C1 segment of cervical spinal cord (tissue), 14 donors: ENCODE measurements at regions not wholly inside any gene's neighbourhood (a gene's known extent, or its start where the extent isn't known, plus 50 kb on each side); places are given as distances from the start of the nearest gene placed in this dataset.

Experiments used
- DNase-seq, 14 donors: peaks; one replicate each; lab custom pipeline; 2025; lab: John Stamatoyannopoulos, UW

DNA sequence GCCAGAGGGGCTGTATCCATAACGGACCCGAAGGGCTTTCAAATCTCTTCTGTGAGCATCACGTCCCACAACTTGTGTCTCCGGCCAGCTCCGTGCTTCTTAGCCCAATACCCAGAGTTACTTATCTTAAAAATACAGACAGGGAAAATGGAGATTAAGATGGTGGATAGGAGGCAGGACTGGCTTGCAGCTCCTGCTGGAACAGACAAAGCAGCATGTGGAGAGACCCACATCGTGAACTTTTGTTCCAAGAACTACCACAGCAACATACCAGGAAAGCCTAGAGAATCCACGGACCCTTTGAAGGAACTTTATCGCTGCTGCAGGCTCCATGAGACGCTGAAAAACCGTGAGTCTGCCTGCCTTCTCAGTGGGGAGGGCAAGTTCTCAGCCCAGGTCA is 113.7 kb downstream of the RNASET2 start:
- no peak for DNase-seq

GRCh38 chr6:166841216-166841615 is 115.1 kb downstream of the RNASET2 start:
- no peak for DNase-seq

DNA sequence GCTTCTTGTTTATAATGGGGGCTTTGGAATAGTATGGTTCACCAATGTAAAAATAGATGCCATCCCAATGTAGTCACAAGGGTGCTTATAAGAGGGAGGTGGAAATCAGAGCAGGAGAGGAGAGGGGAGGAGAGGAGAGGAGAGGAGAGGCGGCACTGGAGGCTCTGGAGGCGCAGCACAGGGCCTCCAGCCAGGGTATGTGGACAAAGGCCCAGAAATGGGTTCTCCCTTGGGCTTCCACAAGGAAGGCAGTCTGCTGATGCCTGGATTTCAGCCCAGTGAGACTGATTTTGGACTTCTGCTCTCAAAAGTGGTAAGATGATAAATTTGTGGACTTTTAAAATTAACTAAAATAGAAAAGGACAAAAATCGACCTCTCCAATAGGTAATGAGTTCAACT is 116.8 kb downstream of the RNASET2 start:
- DNase-seq: peak in 2 of 14 donors; percentile 4 to 7

DNA sequence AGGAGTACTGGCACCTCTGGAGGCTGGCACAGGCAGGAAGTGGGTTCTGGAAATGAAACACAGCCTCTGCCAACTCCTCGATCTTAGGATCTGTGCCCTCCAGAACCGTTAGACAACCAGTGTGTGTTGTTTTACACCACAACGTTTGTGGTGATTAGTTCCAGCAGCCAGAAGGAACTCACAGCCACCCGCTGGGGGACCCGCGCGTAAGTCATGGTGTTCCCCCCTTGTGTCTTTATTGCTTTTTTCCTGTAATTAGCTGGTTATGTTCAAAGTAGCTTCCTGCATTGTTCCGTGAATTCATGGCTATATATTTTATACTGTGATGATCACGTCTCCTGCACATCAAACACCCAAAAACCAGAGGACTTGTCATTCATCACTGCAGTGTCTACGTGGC is 117.4 kb downstream of the RNASET2 start:
- DNase-seq: no peak

DNA sequence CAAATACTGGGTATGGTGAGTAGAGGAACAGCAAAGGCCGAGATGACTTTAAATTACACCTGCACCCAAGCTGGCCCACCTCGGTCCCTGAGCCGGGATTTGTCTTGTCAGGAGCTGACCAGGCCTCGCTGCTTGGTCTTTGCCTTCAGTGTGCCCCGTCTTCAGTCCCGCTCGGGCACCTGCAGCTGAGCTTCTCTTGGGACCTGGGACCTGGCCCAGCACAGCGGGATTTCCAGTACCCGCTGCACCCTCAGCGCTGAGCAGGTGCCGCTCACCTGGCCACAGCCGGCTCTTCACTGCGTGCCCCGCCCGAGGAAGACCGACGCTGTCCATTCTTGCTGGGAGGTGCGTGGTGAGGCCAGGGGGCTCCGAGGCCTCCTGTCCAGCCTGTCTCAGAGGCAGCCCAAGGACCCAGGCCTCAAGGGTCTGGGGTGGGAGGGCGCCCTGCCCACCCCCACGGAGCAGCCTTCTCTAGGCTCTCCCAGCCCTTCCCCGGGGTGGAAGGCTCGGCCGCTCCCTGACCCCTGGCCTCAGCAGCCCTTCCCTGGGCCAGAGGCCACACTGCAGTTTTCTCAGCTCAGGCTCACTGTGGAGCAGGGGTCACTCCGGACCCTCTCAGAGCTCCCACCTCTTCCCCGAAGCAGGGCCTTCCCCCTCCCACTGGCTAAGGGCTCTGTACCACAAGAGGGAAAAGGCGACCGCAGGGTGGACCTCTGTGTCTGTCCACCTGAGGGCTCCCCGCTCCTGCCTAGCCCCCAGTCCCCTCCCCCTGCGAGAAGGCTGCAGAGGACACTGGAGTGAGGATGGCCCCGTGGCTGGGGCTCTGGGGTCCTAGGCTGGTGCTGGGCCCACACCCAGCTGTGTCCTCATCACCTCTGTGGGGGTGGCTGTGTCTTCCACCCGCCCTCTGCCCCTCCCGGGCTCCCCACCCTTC is 119.3 kb downstream of the RNASET2 start:
- DNase-seq: no peak

GRCh38 chr6:166834049-166834448 is 122.3 kb downstream of the RNASET2 start:
- DNase-seq: no peak

DNA sequence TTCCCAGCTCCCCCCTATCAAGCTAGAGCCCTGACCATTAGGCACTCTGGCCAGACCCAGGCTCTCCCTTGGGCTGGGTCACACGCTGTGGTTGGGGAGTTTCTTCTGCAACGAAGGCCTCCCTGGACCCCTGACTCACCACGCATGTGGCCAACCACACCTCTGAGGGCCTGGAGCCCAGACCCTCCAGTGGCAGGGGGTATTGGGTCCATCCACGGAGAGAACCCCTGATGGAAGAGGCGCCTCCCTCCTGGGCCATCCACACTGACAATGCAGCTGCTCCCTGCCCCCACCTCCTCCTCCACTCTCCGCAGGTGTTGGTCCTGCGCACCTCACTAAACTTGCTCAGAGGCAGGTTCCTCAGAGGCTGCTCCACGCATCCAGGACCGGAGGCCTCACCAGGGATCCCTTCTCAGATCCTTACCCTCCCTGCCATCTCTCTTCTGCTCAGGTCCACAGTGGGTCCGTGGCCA is 125.4 kb downstream of the RNASET2 start:
- no peak for DNase-seq

DNA sequence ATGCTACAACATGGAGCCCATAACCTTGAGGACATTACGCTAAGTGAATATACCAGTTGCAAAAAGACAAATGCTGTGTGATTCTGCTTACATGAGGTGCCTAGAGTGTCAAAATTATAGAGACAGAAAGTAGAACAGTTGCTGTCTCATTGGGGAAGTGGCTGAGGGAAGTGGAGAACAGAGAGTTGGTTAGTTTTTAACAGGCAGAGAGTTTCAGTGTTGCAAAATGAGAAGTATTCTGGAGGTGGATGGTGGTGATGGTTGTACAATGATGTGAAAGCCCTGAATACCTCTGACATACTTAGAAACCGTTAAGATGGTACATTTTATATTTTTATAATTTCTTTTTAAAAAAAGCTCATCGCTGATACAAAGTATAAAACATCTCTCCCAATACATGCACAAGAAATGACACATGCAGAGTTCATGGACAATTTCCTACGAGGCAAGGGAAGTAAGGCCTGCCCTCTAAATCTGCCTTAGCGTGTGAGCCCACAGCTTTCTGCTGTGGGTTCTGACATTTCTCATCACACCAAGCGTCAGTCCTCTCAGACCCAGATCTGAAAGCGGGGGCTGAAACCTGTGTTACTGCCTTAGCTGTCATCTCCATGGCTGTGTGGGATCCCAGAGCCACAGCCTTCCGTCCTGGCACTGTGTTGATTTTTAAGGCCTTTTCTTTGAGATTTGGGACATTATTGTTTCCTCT is 126.0 kb downstream of the RNASET2 start:
- no peak for DNase-seq

DNA sequence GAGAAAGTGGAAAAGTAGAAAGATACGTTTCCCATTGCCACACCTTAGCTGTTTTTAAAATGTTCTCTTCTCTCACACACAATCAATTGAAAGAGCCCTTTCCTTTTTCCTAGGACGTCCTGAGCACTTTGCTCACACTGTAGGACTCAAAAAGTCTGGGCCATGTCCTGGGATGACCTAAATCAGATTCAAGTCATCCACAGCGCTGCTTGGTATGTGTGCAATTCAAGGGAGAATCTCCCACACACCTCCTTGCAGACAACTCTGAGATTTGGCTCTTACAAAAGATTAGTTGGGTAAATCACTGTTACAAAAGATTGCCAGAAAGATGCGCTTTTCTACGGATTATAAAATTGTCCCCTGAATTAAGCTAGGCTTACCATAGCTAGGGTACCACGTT is 130.1 kb downstream of the RNASET2 start:
- no peak for DNase-seq

GRCh38 chr6:166825553-166826145 is 130.7 kb downstream of the RNASET2 start:
- no peak for DNase-seq

DNA sequence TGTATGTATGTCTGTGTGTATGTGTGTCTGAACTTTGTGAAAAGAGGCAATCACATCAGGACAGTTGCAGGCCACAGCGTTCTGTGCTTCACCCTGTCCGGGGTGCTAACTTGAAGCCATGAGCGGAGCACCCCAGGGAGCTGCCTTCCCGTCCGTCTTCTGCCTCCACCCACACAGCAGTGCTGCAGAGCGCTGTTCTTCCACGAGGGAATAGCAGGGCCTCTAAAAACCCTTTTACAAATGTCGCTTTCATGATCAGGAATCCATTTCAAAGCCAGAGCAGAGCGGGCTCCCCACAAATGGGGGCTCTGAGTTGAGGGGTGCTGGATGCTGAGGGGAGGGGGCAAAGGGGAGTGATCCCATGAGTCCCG is 131.5 kb downstream of the RNASET2 start:
- no peak for DNase-seq

- DNase-seq: no peak
Observed at GRCh38 chr6:166824146-166824879, 132.0 kb downstream of the RNASET2 start.

- no peak for DNase-seq
Observed at GRCh38 chr6:166822609-166823008, 133.7 kb downstream of the RNASET2 start.

GRCh38 chr6:166820483-166820882 is 135.9 kb downstream of the RNASET2 start:
- DNase-seq: no peak

GRCh38 chr6:166820070-166820469 is 136.3 kb downstream of the RNASET2 start:
- DNase-seq: no peak

GRCh38 chr6:166815629-166816028 is 140.7 kb downstream of the RNASET2 start:
- DNase-seq: no peak

- no peak for DNase-seq
Observed at GRCh38 chr6:166814390-166814789, 142.0 kb downstream of the RNASET2 start.

DNA sequence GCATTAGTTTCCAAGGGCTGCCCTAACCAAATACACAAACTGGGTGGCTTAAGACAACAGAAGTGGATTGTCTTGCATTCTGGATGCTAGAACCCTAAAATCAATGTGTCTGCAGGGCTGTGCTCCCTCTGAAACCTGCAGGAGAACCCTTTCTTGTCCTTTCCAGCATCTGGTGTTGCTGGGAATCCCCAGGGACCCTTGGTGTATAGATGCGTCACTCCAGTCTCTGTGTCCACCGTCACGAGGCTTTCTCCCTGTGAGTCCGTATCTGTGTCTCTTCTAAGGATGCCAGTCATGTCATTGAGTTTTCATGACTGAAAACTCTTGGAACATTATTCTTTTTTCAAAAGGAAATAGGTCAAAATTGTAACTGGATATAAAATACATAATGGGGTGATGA is 142.9 kb downstream of the RNASET2 start:
- no peak for DNase-seq

DNA sequence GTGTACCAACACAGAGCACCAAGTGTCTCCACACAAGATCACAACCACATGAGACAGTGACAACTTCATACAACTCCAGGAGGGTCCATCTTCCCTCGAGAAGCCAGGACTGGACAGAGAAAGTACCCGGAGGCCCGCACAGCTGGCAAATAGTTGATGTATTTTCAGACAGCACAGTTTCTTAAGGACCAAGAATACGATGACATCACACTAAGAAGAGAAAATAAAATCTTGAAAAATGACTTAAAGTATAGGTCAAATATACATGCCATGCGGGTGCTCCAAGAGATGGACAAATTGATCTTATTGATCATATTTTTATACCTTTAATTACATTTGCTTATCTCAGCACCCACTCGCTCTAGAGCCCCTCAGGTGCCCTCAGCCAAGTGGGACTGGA is 145.5 kb downstream of the RNASET2 start:
- no peak for DNase-seq

- DNase-seq: no peak
Observed at GRCh38 chr6:166809721-166810120, 146.6 kb downstream of the RNASET2 start.

GRCh38 chr6:166806962-166807757 is 149.2 kb downstream of the RNASET2 start:
- no peak for DNase-seq
